ENCODE measurements at regions not wholly inside any gene's neighbourhood (a gene's known extent, or its start where the extent isn't known, plus 50 kb on each side); places are given as distances from the start of the nearest gene placed in this dataset.

DNA sequence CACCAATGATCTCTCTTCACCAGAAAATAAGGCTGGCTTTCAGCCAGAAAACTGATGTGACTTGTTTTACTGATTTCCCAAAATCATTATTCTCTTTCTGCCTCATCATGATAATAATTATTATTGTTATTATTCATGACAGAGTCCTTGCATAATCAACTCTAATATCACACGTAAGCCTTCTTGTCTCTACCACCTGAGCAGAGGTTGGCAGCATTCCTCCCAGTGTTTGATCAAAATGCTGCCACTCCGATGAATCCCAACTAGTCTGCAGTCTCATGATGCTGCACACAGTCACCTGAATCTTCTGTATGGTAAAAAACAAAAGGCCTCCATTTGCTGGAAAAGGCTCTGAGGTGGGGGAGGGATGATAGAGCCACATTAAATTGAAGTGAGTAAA lies 105.7 kb upstream of the PLEKHG7 start:
- Mint-ChIP-seq H3K9me3 (ENCODE audit: unreplicated experiment) (peaks cover 12% of the 10 kb centered on the region), H3K4me3 (ENCODE audit: unreplicated experiment) (no peak overlapping the region), H3K27me3 (ENCODE audit: unreplicated experiment) (peaks cover 1% of the 10 kb centered on the region), H3K36me3 (ENCODE audit: low read depth, unreplicated experiment) (peaks cover 19% of the 10 kb centered on the region), H3K4me1 (ENCODE audit: unreplicated experiment) (peaks cover 6% of the 10 kb centered on the region), H3K27ac (ENCODE audit: unreplicated experiment) (no peak overlapping the region)
- TF ChIP-seq, protein P1, sequence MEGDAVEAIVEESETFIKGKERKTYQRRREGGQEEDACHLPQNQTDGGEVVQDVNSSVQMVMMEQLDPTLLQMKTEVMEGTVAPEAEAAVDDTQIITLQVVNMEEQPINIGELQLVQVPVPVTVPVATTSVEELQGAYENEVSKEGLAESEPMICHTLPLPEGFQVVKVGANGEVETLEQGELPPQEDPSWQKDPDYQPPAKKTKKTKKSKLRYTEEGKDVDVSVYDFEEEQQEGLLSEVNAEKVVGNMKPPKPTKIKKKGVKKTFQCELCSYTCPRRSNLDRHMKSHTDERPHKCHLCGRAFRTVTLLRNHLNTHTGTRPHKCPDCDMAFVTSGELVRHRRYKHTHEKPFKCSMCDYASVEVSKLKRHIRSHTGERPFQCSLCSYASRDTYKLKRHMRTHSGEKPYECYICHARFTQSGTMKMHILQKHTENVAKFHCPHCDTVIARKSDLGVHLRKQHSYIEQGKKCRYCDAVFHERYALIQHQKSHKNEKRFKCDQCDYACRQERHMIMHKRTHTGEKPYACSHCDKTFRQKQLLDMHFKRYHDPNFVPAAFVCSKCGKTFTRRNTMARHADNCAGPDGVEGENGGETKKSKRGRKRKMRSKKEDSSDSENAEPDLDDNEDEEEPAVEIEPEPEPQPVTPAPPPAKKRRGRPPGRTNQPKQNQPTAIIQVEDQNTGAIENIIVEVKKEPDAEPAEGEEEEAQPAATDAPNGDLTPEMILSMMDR (IDR thresholded peaks at IDR 0.05; ENCODE audit: unreplicated experiment) = no peak
- no peak for DNase-seq (ENCODE audit: low spot score)

DNA sequence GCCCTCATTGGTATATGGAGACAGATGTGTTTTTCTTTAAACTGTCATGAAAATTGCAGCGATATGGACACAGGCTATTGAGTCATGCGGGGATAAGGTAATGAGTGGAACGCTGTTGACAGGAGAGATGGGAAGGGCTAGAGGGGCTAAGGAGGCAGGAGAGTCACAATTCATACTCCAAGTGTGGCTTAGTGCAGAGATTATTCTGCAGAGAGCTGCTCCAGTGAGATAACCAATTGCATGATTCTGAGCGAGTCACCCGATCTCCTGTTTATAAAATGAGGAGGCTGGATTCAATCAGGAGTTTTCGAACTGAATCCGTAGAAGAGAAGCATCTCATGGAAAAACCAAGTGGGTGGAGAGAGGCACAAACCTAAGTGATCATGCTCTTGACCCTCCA lies 106.4 kb upstream of the PLEKHG7 start:
- TF ChIP-seq, protein P1 (IDR thresholded peaks at IDR 0.05; ENCODE audit: unreplicated experiment) = no peak
- no peak overlapping the region for H3K4me3 Mint-ChIP-seq (ENCODE audit: unreplicated experiment)
- peaks cover 14% of the 10 kb centered on the region for H3K36me3 Mint-ChIP-seq (ENCODE audit: low read depth, unreplicated experiment)
- peaks cover 9% of the 10 kb centered on the region for H3K4me1 Mint-ChIP-seq (ENCODE audit: unreplicated experiment)
- DNase-seq (ENCODE audit: low spot score) = no peak
- no peak overlapping the region for H3K27ac Mint-ChIP-seq (ENCODE audit: unreplicated experiment)
- peaks cover 12% of the 10 kb centered on the region for H3K9me3 Mint-ChIP-seq (ENCODE audit: unreplicated experiment)
- H3K27me3 Mint-ChIP-seq (ENCODE audit: unreplicated experiment) = peaks cover 1% of the 10 kb centered on the region

DNA sequence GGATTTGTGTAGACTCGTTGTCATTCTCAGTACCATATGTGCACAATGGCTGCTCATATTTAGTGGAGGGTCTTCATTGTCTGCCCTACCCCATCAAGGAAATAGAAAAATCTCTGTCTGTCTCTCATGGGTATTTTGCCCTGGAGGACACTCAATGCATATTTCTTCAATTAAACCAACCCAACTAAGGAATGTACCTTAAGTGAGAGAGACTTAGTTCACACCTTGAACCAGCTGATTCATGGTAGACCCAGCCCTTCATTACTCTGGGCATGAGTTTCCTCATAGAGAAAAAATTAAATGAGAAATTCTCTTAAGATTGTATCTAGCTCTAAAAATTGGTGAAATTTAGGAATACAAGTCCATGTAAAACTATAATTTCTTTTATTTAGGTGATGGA lies 107.1 kb upstream of the PLEKHG7 start:
- no peak overlapping the region for H3K27ac Mint-ChIP-seq (ENCODE audit: unreplicated experiment)
- peaks cover 9% of the 10 kb centered on the region for H3K9me3 Mint-ChIP-seq (ENCODE audit: unreplicated experiment)
- peaks cover 11% of the 10 kb centered on the region for H3K36me3 Mint-ChIP-seq (ENCODE audit: low read depth, unreplicated experiment)
- no peaks in the 10 kb centered on the region for H3K27me3 Mint-ChIP-seq (ENCODE audit: unreplicated experiment)
- no peak for DNase-seq (ENCODE audit: low spot score)
- TF ChIP-seq, protein P1 (IDR thresholded peaks at IDR 0.05; ENCODE audit: unreplicated experiment) = no peak
- peaks cover 9% of the 10 kb centered on the region for H3K4me1 Mint-ChIP-seq (ENCODE audit: unreplicated experiment)
- no peak overlapping the region for H3K4me3 Mint-ChIP-seq (ENCODE audit: unreplicated experiment)

DNA sequence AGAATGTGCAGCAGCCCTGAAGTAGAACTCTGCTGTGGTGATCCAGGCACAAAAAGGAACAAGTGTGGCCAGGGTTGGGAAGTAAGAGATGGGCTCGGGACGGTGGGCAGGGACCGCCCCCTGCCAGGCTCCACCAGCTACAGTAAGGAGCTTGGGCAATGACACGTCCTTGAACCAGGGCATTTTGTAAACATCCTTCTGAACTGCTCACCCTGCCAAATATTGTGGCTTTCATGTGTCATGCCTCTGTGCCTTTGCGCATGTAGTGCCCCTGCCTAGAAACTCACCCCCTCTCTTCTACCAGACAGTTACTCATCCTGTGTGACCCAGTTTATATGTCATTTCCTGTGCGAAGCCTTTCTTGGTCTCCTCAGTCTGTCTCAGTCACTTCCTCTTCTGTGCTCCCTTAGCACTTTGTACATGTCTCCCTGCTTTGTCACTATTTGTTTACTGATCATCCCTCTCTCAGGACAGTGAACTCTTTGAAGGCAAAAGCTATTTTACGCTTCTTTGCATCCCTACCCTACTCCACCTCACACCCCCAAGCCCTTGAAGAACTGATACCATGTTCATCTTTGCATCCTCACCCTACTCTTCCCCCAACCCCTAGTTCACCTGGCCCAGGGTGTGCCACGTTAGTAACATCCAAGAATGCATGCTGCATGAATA lies 108.9 kb upstream of the PLEKHG7 start:
- TF ChIP-seq, protein P1 (IDR thresholded peaks at IDR 0.05; ENCODE audit: unreplicated experiment) = no peak
- Mint-ChIP-seq H3K4me1 (ENCODE audit: unreplicated experiment) (peaks cover 9% of the 10 kb centered on the region), H3K36me3 (ENCODE audit: low read depth, unreplicated experiment) (no peaks in the 10 kb centered on the region), H3K27ac (ENCODE audit: unreplicated experiment) (no peak overlapping the region), H3K9me3 (ENCODE audit: unreplicated experiment) (no peaks in the 10 kb centered on the region), H3K27me3 (ENCODE audit: unreplicated experiment) (no peaks in the 10 kb centered on the region), H3K4me3 (ENCODE audit: unreplicated experiment) (no peak overlapping the region)
- DNase-seq (ENCODE audit: low spot score) = no peak

DNA sequence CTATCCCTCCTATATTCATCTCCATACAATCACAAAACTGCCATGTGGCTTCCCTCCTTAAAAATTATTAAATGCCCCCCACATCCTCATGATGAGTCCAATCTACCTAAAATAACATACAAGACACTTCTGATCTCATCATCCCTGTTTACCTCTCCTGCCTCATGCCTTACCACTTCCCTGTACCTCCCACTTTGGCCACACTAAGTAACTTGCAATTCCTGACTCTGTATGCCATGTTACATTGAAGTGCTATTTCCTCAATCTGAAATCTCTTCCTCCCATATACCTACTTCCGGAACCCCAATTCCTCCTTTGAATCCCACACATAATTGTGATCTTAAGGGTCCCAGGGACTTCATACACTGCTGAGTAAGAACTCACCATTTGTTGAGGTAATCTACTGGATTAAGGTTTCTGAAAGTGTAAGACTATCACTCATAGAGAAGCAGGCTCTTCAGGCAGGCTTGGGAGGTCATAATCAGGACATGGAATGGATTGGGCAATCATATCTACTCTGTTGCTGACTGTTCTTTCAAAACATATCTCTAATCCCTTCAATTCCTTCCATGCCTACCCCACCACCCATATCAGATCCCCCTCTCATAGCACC lies 117.6 kb upstream of the PLEKHG7 start:
- H3K36me3 Mint-ChIP-seq (ENCODE audit: low read depth, unreplicated experiment) = no peaks in the 10 kb centered on the region
- H3K27ac Mint-ChIP-seq (ENCODE audit: unreplicated experiment) = no peak overlapping the region
- DNase-seq (ENCODE audit: low spot score) = no peak
- TF ChIP-seq, protein P1 (IDR thresholded peaks at IDR 0.05; ENCODE audit: unreplicated experiment) = no peak
- H3K4me3 Mint-ChIP-seq (ENCODE audit: unreplicated experiment) = no peak overlapping the region
- H3K4me1 Mint-ChIP-seq (ENCODE audit: unreplicated experiment) = no peaks in the 10 kb centered on the region
- H3K9me3 Mint-ChIP-seq (ENCODE audit: unreplicated experiment) = no peaks in the 10 kb centered on the region
- no peaks in the 10 kb centered on the region for H3K27me3 Mint-ChIP-seq (ENCODE audit: unreplicated experiment)
